Activated CD4-positive, alpha-beta memory T cell treated with anti-CD3 and anti-CD28 coated beads for 36 hours (primary cell): ENCODE measurements at regions not wholly inside any gene's neighbourhood (a gene's known extent, or its start where the extent isn't known, plus 50 kb on each side); places are given as distances from the start of the nearest gene placed in this dataset.
"Not testable (repeated sequence)": the region's sequence is repeated elsewhere in the genome, so short reads cannot be mapped to it uniquely, and the experiment has no call there.

ENCODE experiments used
- CTCF ChIA-PET: fragments of 350-600 bp; sonication (Branson Sonifier 250); formaldehyde crosslinking; loops from one replicate; lab custom pipeline; 2021; ENCODE audit warnings: antibody characterized with exemption, inconsistent platforms; lab: Charles Lee
- POLR2A ChIA-PET: fragments of 350-600 bp; sonication (Branson Sonifier 250); formaldehyde crosslinking; loops from one replicate; lab custom pipeline; 2021; ENCODE audit warnings: antibody characterized with exemption; lab: Charles Lee
- DNase-seq: peaks from one replicate; pipeline ENCODE4 v3.0.0-alpha.2; 2020
- H3K27ac Mint-ChIP-seq: one replicate; pipeline ENCODE4 v1.8.0; 2021; ENCODE audit warnings: mixed read lengths
- H3K27me3 Mint-ChIP-seq: one replicate; pipeline ENCODE4 v1.8.0; 2021; ENCODE audit warnings: mixed read lengths
- H3K36me3 Mint-ChIP-seq: one replicate; pipeline ENCODE4 v1.8.0; 2021; ENCODE audit warnings: mixed read lengths
- H3K4me1 Mint-ChIP-seq: one replicate; pipeline ENCODE4 v1.8.0; 2021; ENCODE audit warnings: low read depth, mixed read lengths
- H3K4me3 Mint-ChIP-seq: one replicate; pipeline ENCODE4 v1.8.0; 2021; ENCODE audit warnings: mild to moderate bottlenecking, mixed read lengths
- H3K9me3 Mint-ChIP-seq: one replicate; pipeline ENCODE4 v1.8.0; 2021; ENCODE audit warnings: mixed read lengths
- intact Hi-C: fragments of 100-400 bp; cut with micrococcal nuclease; formaldehyde crosslinking; loops from one replicate; pipeline ENCODE4 v1.15.1; 2023

DNA sequence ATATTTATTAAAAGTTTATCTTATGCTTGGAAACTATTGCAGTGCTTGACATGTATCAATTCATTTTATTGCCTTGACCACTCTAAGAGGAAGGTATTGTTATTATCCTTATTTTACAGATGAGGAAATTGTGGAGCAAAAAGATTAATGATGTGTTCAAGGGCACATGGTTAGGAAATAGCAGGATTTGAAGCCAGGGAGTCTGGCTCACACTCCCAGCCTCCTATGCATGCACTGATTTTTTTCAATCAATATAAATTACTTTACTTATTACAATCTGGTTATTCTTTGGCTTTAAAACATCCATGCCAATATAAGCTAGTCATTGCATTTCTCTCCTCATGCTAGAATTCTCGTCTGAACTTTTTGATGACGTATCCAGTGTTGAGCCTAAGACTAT, 94.2 kb upstream of the TBX5 start:
- H3K4me3 Mint-ChIP-seq = no peak overlapping the region

DNA sequence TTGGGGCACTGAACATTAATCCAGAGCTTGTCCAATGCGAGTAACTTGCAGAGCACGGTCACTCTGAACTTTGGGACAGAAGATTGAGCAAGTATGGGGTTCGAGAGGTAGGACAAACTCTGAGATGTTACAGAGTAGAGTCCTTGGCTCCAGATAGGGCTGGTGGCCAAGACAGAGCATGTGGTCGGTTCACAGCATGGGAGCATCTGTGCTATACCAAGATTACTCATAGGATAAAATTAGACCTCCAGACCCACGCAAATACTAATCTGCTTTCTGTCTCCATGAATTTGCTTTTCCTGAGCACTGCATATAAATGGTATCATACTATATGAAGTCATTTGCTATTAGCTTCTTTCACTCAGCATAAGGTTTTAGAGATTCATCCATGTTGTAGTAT, 93.4 kb upstream of the TBX5 start:
- Mint-ChIP-seq H3K36me3 (no peaks in the 10 kb centered on the region), H3K27me3 (peaks cover 28% of the 10 kb centered on the region), H3K27ac (no peak overlapping the region), H3K4me3 (no peak overlapping the region), H3K4me1 (no peaks in the 10 kb centered on the region), H3K9me3 (no peaks in the 10 kb centered on the region)
- ChIA-PET CTCF (interaction anchor here (1.8 kb wide), 1 partner anchor 9 kb away, joined by 5 read pairs; no protein-coding TSS in a partner anchor), POLR2A (no interaction called here)
- DNase-seq = no peak
- intact Hi-C loops = no loop called here

More for the DNA sequence above, 94.2 kb upstream of the TBX5 start:
- no peaks in the 10 kb centered on the region for H3K4me1 Mint-ChIP-seq
- DNase-seq = no peak
- H3K27ac Mint-ChIP-seq = no peak overlapping the region
- POLR2A ChIA-PET = no interaction called here
- CTCF ChIA-PET = interaction anchor here (1.8 kb wide), 1 partner anchor 8 kb away, joined by 5 read pairs; no protein-coding TSS in a partner anchor
- H3K9me3 Mint-ChIP-seq = no peaks in the 10 kb centered on the region
- H3K27me3 Mint-ChIP-seq = peaks cover 30% of the 10 kb centered on the region
- intact Hi-C loops = no loop called here
- no peaks in the 10 kb centered on the region for H3K36me3 Mint-ChIP-seq

DNA sequence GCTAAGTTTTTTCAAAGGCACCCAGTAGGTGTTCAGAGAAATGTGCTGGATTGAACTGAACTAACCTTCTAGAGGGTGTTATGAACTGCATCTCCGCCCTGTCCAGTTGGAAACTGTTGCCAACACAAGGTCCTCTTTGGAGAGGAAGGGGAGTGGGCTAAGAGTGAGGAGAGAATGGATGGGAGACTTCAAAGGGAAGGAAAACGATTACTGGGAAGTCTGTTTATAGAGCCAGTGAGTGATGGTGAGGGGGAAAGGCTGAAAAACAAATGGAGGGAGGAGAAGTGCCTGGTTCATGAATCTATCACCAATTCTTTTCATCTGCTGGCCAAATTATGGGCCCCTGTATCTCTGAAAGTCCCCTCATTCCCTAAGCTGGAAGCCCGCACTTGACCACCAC, 86.0 kb upstream of the TBX5 start:
- Mint-ChIP-seq H3K36me3 (no peaks in the 10 kb centered on the region), H3K27me3 (peaks cover 5% of the 10 kb centered on the region), H3K27ac (no peak overlapping the region), H3K4me1 (no peaks in the 10 kb centered on the region), H3K4me3 (no peak overlapping the region), H3K9me3 (no peaks in the 10 kb centered on the region)
- ChIA-PET CTCF (no interaction called here), POLR2A (no interaction called here)
- intact Hi-C loops = no loop called here
- no peak for DNase-seq

DNA sequence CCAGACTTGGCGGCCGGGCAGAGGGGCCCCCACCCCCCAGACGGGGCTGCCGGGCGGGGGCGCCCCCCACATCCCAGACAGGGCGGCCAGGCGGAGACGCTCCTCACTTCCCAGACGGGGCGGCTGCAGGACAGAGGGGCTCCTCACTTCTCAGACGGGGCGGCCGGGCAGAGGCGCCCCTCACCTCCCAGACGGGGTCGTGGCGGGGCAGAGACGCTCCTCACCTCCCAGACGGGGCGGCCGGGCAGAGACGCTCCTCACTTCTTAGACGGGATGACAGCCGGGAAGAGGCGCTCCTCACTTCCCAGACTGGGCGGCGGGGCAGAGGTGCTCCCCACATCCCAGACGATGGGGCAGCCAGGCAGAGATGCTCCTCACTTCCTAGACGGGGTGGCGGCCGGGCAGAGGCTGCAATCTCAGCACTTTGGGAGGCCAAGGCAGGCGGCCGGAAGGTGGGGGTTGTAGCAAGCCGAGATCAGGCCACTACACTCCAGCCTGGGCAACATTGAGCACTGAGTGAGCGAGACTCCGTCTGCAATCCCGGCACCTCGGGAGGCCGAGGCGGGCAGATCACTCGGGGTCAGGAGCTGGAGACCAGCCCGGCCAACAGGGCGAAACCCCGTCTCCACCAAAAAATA, 79.0 kb upstream of the TBX5 start:
- CTCF ChIA-PET, intact Hi-C loops, DNase-seq, H3K27ac Mint-ChIP-seq, H3K36me3 Mint-ChIP-seq, H3K4me3 Mint-ChIP-seq, H3K9me3 Mint-ChIP-seq, H3K4me1 Mint-ChIP-seq, POLR2A ChIA-PET: not testable (repeated sequence)
- H3K27me3 Mint-ChIP-seq = peaks cover 21% of the 10 kb centered on the region

DNA sequence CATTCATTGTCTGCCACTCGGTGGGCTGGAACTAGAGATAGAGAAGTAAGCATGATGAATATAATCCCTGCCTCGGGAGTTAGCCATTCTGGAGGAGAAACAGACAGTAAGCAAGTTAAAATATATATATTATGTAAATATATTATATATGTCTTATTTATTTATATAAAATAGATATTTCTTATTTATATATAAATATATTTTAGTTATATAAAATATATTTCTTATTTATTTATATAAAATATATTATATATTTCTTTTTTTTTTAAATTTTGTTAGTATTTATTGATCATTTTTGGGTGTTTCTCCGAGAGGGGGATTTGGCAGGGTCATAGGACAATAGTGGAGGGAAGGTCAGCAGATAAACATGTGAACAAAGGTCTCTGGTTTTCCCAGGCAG, 78.1 kb upstream of the TBX5 start:
- DNase-seq = no peak
- CTCF ChIA-PET = no interaction called here
- peaks cover 31% of the 10 kb centered on the region for H3K27me3 Mint-ChIP-seq
- POLR2A ChIA-PET = no interaction called here
- H3K36me3 Mint-ChIP-seq = no peaks in the 10 kb centered on the region
- no peaks in the 10 kb centered on the region for H3K9me3 Mint-ChIP-seq
- no peak overlapping the region for H3K27ac Mint-ChIP-seq
- peaks cover 10% of the 10 kb centered on the region for H3K4me1 Mint-ChIP-seq
- no peak overlapping the region for H3K4me3 Mint-ChIP-seq
- intact Hi-C loops = no loop called here

DNA sequence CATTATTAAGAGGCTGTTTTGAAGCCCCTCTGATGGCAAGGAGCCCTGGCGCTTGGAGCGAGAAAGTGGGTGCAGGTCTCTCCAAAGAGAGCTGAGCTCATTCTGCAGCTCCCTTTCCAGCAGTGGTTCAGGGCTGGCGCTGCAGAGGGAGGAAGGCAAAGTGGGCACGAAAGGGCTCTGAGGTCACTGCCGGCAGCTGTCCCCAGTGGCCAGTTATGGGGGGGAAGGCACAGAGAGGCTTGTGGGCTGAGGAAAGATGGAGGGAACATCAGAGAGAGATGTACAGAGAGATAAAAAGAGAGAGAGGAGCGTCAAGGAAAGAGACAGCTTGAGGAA, 75.2 kb upstream of the TBX5 start:
- no peak overlapping the region for H3K4me3 Mint-ChIP-seq
- intact Hi-C loops = no loop called here
- H3K27me3 Mint-ChIP-seq = peaks cover 48% of the 10 kb centered on the region
- no peaks in the 10 kb centered on the region for H3K36me3 Mint-ChIP-seq
- peaks cover 10% of the 10 kb centered on the region for H3K4me1 Mint-ChIP-seq
- ChIA-PET POLR2A (no interaction called here), CTCF (no interaction called here)
- H3K27ac Mint-ChIP-seq = no peak overlapping the region
- no peak for DNase-seq
- no peaks in the 10 kb centered on the region for H3K9me3 Mint-ChIP-seq

DNA sequence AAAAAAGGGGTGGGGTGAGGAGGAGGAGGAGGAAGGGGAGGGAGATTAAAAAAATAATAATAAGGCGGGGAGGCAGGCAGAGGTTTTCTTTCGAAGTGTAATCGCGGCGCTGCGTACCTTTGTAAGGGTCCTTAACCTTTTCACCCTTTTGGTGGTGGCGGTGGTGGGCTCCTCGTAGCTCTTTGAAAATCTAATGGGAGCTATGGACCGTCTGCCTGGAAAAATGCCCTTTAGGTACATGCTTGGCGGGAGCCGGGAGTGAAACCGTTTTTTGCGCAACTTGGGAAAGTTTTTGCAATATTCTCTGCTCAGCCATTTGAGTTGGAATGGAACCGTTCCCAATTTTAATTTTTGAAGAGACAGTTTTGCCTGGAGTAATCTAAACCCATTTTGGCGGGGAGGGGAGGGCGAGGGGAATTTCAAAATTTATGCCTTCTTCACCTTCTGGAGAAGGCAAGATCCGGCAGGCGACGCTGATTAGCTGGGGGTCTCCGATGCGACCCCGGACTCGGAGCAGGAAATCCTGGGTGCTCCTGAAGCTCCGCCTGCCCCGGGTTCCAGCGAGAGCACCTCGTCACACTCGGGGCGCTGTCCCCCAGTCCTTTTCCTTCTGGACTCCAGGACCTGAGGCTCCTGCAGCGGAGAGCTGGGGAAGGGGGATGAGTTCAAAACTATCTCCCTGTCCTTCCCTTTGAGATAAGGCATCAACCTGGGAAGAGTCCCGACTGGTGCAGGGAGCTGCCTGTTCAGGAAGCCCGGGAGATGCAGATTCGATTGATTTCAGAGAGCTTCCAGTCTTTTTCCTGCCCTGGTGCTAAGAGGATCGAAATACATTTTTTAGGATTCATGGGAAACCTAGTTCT, 74.6 kb upstream of the TBX5 start:
- no peak for DNase-seq
- no peaks in the 10 kb centered on the region for H3K9me3 Mint-ChIP-seq
- H3K4me3 Mint-ChIP-seq = no peak overlapping the region
- H3K4me1 Mint-ChIP-seq = peaks cover 10% of the 10 kb centered on the region
- no peak overlapping the region for H3K27ac Mint-ChIP-seq
- H3K27me3 Mint-ChIP-seq = peaks cover 50% of the 10 kb centered on the region
- no peaks in the 10 kb centered on the region for H3K36me3 Mint-ChIP-seq
- intact Hi-C loops = no loop called here
- CTCF ChIA-PET = no interaction called here
- POLR2A ChIA-PET = no interaction called here

DNA sequence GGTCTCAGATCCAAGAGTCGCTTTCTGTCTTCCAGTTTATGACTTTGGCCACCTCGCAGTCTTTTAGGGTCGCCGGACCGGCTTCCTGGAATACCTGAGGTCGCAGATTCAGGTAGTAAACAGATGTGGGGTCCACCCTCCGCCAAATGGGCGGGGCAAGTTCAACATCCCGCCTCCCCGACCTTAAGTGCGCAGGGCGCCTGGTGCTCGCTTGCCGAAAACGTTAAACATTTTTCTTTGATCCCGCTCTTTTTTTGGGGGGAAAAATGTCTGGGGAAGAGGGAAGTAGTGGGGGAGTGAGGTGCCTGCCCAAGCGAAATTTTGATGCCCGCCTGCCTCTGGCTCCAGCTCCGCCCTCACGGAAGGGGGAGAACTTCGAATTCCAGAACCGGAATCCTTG, 73.9 kb upstream of the TBX5 start:
- ChIA-PET CTCF (no interaction called here), POLR2A (no interaction called here)
- Mint-ChIP-seq H3K9me3 (no peaks in the 10 kb centered on the region), H3K4me1 (peaks cover 10% of the 10 kb centered on the region), H3K36me3 (no peaks in the 10 kb centered on the region), H3K27me3 (peaks cover 54% of the 10 kb centered on the region), H3K27ac (no peak overlapping the region), H3K4me3 (no peak overlapping the region)
- intact Hi-C loops = no loop called here
- DNase-seq = no peak

DNA sequence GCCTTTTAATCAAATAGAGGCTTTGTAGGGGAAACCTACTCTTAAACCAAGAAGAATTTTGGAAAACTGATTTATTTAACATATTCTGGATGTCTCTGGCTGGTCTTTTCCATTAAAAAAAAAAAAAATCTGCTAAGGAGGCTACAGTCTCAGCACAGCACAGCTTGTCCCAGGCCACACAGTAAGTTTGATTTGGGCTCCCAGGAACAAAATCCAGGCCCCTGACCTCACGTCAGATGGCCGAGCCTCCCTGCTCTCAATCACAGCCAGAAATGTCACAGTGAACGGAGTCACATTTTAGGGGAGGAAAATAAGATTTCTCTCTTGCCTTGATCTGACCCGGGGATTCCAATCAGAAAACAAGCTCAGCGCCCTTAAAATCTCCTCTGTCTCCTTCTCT, 72.9 kb upstream of the TBX5 start:
- Mint-ChIP-seq H3K4me3 (no peak overlapping the region), H3K27ac (no peak overlapping the region)
- CTCF ChIA-PET = interaction anchor here (1.2 kb wide), 1 partner anchor 30 kb away, joined by 4 read pairs; no protein-coding TSS in a partner anchor

DNA sequence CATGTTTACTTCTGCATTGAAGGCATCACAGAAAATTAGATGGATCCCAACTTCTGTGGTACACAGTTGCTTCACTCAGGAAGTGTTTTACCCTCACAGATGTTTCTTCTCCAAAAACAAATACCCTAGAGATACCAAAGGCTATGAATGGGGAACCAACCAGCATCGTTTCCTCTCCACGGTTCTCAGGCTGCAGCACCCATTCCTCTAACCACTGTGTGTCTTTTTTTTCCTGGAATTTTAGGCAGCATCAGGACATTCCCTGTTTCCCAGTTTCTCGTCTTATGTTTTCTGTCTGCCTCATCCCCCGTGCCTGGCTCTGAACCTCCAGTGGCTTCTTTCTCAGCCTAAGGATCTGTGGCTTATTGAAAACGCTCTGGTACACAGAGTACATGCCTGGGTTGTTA, 72.0 kb upstream of the TBX5 start:
- peaks cover 50% of the 10 kb centered on the region for H3K27me3 Mint-ChIP-seq
- CTCF ChIA-PET = interaction anchor here (1.2 kb wide), 1 partner anchor 31 kb away, joined by 4 read pairs; no protein-coding TSS in a partner anchor
- DNase-seq = no peak
- H3K36me3 Mint-ChIP-seq = no peaks in the 10 kb centered on the region
- no peaks in the 10 kb centered on the region for H3K9me3 Mint-ChIP-seq
- POLR2A ChIA-PET = no interaction called here
- peaks cover 10% of the 10 kb centered on the region for H3K4me1 Mint-ChIP-seq
- no peak overlapping the region for H3K4me3 Mint-ChIP-seq
- no peak overlapping the region for H3K27ac Mint-ChIP-seq
- intact Hi-C loops = no loop called here

More for the DNA sequence above, 72.9 kb upstream of the TBX5 start:
- H3K9me3 Mint-ChIP-seq = no peaks in the 10 kb centered on the region
- POLR2A ChIA-PET = no interaction called here
- intact Hi-C loops = no loop called here
- peaks cover 54% of the 10 kb centered on the region for H3K27me3 Mint-ChIP-seq
- no peaks in the 10 kb centered on the region for H3K36me3 Mint-ChIP-seq
- H3K4me1 Mint-ChIP-seq = peaks cover 10% of the 10 kb centered on the region
- DNase-seq = no peak

DNA sequence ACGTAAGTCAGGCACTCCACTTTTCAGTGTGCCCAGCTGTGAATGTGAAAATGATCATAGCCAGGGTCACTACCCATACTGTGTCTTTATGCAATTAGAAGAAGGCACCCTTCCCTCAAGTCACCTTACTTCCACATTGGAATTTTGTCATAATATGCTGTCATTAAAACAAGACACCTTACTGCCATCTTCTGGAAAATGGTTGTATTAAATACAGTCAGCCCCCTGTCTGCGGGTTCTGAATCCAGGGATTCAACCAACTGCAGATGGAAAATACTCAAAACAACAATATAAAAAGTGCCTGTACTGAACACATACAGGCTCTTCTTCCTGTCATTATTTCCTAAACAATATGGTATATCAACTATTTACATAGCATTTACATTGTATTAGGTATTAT, 70.2 kb upstream of the TBX5 start:
- CTCF ChIA-PET = no interaction called here
- intact Hi-C loops = no loop called here
- POLR2A ChIA-PET = no interaction called here

DNA sequence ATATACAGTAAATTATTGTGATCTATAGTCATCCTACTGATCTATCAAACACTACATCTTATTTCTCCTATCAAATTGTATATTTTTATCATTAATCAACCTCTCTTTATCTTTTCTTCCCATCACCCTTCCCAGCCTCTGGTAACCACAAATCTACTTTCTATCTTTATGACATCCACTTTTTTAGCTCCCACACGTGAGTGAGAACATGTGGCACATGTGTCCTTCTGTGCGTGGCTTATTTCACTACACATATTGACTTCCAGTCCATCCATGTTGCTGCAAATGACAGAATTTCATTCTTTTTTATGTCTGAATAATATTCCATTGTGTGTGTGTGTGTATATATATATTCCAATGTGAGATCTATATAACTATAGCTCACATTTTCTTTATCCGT, 67.8 kb upstream of the TBX5 start:
- no peaks in the 10 kb centered on the region for H3K4me1 Mint-ChIP-seq
- H3K27me3 Mint-ChIP-seq = peaks cover 20% of the 10 kb centered on the region
- H3K4me3 Mint-ChIP-seq = no peak overlapping the region
- H3K27ac Mint-ChIP-seq = no peak overlapping the region
- intact Hi-C loops = no loop called here
- CTCF ChIA-PET = no interaction called here
- POLR2A ChIA-PET = no interaction called here
- no peaks in the 10 kb centered on the region for H3K36me3 Mint-ChIP-seq
- H3K9me3 Mint-ChIP-seq = no peaks in the 10 kb centered on the region
- DNase-seq = no peak

More for the DNA sequence above, 70.2 kb upstream of the TBX5 start:
- peaks cover 41% of the 10 kb centered on the region for H3K27me3 Mint-ChIP-seq
- no peaks in the 10 kb centered on the region for H3K9me3 Mint-ChIP-seq
- DNase-seq = no peak
- no peak overlapping the region for H3K4me3 Mint-ChIP-seq
- no peak overlapping the region for H3K27ac Mint-ChIP-seq
- peaks cover 9% of the 10 kb centered on the region for H3K4me1 Mint-ChIP-seq
- H3K36me3 Mint-ChIP-seq = no peaks in the 10 kb centered on the region

DNA sequence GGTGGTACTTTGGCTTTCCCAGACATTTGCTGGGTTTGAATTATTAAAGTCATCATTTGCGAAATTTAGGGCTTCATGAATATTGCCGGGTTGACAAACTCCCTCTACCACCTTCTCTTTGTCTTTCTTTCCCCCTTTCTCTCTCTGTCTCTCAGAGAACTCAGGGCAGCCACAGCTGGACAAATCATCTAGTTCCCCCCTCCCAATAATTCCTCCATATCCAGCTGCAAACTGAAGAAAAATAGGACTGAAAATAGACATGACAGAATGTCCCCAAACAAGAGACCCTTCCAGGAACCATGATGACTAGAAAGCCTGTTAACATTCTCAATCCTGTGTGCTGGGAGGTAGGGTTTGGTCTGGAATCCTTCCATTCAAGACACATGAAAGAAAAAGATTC, 67.1 kb upstream of the TBX5 start:
- Mint-ChIP-seq H3K36me3 (no peaks in the 10 kb centered on the region), H3K9me3 (no peaks in the 10 kb centered on the region), H3K4me1 (no peaks in the 10 kb centered on the region), H3K4me3 (no peak overlapping the region), H3K27ac (no peak overlapping the region), H3K27me3 (peaks cover 18% of the 10 kb centered on the region)
- DNase-seq = no peak
- intact Hi-C loops = no loop called here
- ChIA-PET CTCF (no interaction called here), POLR2A (no interaction called here)
